ENCODE measurements at regions not wholly inside any gene's neighbourhood (a gene's known extent, or its start where the extent isn't known, plus 50 kb on each side); places are given as distances from the start of the nearest gene placed in this dataset.

GRCh38 chr17:74054249-74054648 is 149.2 kb upstream of the RPL38 start:
- TF ChIP-seq SIN3A (IDR thresholded peaks at IDR 0.05; ENCODE audit: borderline replicate concordance, insufficient read depth, low read length): no peak
- TF ChIP-seq REST (IDR thresholded peaks at IDR 0.05; ENCODE audit: insufficient read depth in 1 of 2, low read depth in 2 of 2, low read length in 2 of 2): no peak
- TF ChIP-seq POLR2AphosphoS5 (IDR thresholded peaks at IDR 0.05; ENCODE audit: low read depth, low read length): no peak
- TF ChIP-seq TAF1 (IDR thresholded peaks at IDR 0.05; ENCODE audit: borderline replicate concordance, insufficient read depth, low read length): no peak
- no peak for TF ChIP-seq FOXP2 (optimal IDR thresholded peaks at IDR 0.05; ENCODE audit: borderline replicate concordance, extremely low read depth, extremely low read length, insufficient read depth)

All from PFSK-1 (cell line).